CD14-positive monocyte (primary cell): ENCODE measurements at regions not wholly inside any gene's neighbourhood (a gene's known extent, or its start where the extent isn't known, plus 50 kb on each side); places are given as distances from the start of the nearest gene placed in this dataset.

Experiments used
- DNase-seq, 3 donors: peaks; one replicate each; pipeline ENCODE4 v3.0.0-alpha.2; 2011 to 2022
- H2AFZ ChIP-seq: 2 replicates; pipeline ENCODE4 v1.6.0; 2012; ENCODE audit warnings: mild to moderate bottlenecking, low read depth, low read length, inconsistent platforms; ENCODE audit not compliant: insufficient read depth, poor library complexity, severe bottlenecking
- H3K27ac ChIP-seq, 2 donors: 1 replicate in 1 of 2; 2 replicates in 1 of 2; pipeline ENCODE4 v1.5.1; 2012 to 2013; ENCODE audit warnings: low read length in 2 of 2, control low read depth in 1 of 2, inconsistent platforms in 1 of 2, low read depth in 1 of 2, mild to moderate bottlenecking in 1 of 2
- H3K27me3 ChIP-seq, 2 donors: one replicate each; pipeline versions ENCODE4 v1.6.0 to v1.6.1; 2011 to 2013; ENCODE audit warnings: low read length in 2 of 2; ENCODE audit not compliant: control insufficient read depth in 2 of 2, insufficient read depth in 2 of 2
- H3K36me3 ChIP-seq, 2 donors: replicated peaks in 1 of 2; 1 replicate in 1 of 2; 2 replicates in 1 of 2; pipeline versions ENCODE4 v1.5.1 to v1.6.1; 2012 to 2013; ENCODE audit warnings: low read length in 2 of 2, control low read depth in 1 of 2, inconsistent platforms in 1 of 2, mild to moderate bottlenecking in 1 of 2; ENCODE audit not compliant: insufficient read depth in 2 of 2, control insufficient read depth in 1 of 2
- H3K4me1 ChIP-seq, 2 donors: 1 replicate in 1 of 2; 2 replicates in 1 of 2; pipeline versions ENCODE4 v1.5.1 to v1.6.1; 2012 to 2013; ENCODE audit warnings: low read length in 2 of 2, control low read depth in 1 of 2, inconsistent platforms in 1 of 2, mild to moderate bottlenecking in 1 of 2, moderate library complexity in 1 of 2; ENCODE audit not compliant: insufficient read depth in 2 of 2, control insufficient read depth in 1 of 2
- H3K4me2 ChIP-seq: replicated peaks from 2 replicates; pipeline ENCODE3; 2012; ENCODE audit warnings: low read length, moderate library complexity, mild to moderate bottlenecking; ENCODE audit not compliant: poor library complexity, severe bottlenecking; ENCODE audit errors: extremely low read depth
- H3K4me3 ChIP-seq, 3 experiments: fragments of 200-600 bp in 1 of 3; sonication (generic) in 1 of 3; replicated peaks in 1 of 3; 1 replicate in 2 of 3; 2 replicates in 1 of 3; pipeline ENCODE4 v1.5.1; 2011 to 2013; ENCODE audit warnings: low read length in 3 of 3, mild to moderate bottlenecking in 3 of 3, control low read depth in 2 of 3, low read depth in 2 of 3, inconsistent platforms in 1 of 3, moderate library complexity in 1 of 3
- H3K79me2 ChIP-seq: 2 replicates; pipeline ENCODE4 v1.6.0; 2012; ENCODE audit warnings: mild to moderate bottlenecking, control low read depth, inconsistent platforms, low read length, moderate library complexity; ENCODE audit not compliant: insufficient read depth
- H3K9ac ChIP-seq: 2 replicates; pipeline ENCODE4 v1.6.0; 2017; ENCODE audit warnings: low read length, mild to moderate bottlenecking; ENCODE audit not compliant: insufficient read depth, poor library complexity, severe bottlenecking
- H3K9me3 ChIP-seq, 2 donors: replicated peaks in 1 of 2; 1 replicate in 1 of 2; 2 replicates in 1 of 2; pipeline versions ENCODE4 v1.5.1 to v1.6.1; 2012 to 2013; ENCODE audit warnings: low read length in 2 of 2, control low read depth in 1 of 2; ENCODE audit not compliant: control insufficient read depth in 1 of 2, insufficient read depth in 1 of 2
- H4K20me1 ChIP-seq: 2 replicates; pipeline ENCODE4 v1.6.0; 2012; ENCODE audit warnings: mild to moderate bottlenecking, low read length, control low read depth, moderate library complexity; ENCODE audit not compliant: insufficient read depth
- H3K27ac Mint-ChIP-seq, 7 donors: one replicate each; pipeline ENCODE4 v1.8.0; 2020; ENCODE audit warnings: mild to moderate bottlenecking in 7 of 7, mixed read lengths in 7 of 7, moderate library complexity in 6 of 7, inconsistent platforms in 2 of 7
- H3K27me3 Mint-ChIP-seq, 3 donors: one replicate each; pipeline ENCODE4 v1.8.0; 2021 to 2022; ENCODE audit warnings: low read depth in 3 of 3, mild to moderate bottlenecking in 3 of 3, mixed read lengths in 3 of 3, moderate library complexity in 3 of 3, inconsistent platforms in 1 of 3
- H3K36me3 Mint-ChIP-seq, 2 donors: one replicate each; pipeline ENCODE4 v1.8.0; 2020; ENCODE audit warnings: mixed read lengths in 2 of 2, inconsistent platforms in 1 of 2, mild to moderate bottlenecking in 1 of 2
- H3K4me1 Mint-ChIP-seq: one replicate; pipeline ENCODE4 v1.8.0; 2020; ENCODE audit warnings: mild to moderate bottlenecking, mixed read lengths
- H3K4me3 Mint-ChIP-seq, 2 donors: one replicate each; pipeline ENCODE4 v1.8.0; 2020; ENCODE audit warnings: mild to moderate bottlenecking in 2 of 2, mixed read lengths in 2 of 2, moderate library complexity in 1 of 2
- H3K9me3 Mint-ChIP-seq, 7 donors: one replicate each; pipeline ENCODE4 v1.8.0; 2020 to 2022; ENCODE audit warnings: mixed read lengths in 7 of 7, mild to moderate bottlenecking in 6 of 7, moderate library complexity in 6 of 7, inconsistent platforms in 2 of 7
- WGBS: methylation state at CpG from one replicate; pipeline ENCODE4 v1.1.5; 2013; ENCODE audit warnings: missing lambda C conversion rate; ENCODE audit not compliant: insufficient coverage; 5-methylcytosine and 5-hydroxymethylcytosine counted together
- intact Hi-C, 2 donors: fragments of 100-400 bp; cut with micrococcal nuclease; formaldehyde crosslinking; loops; one replicate each; pipeline versions ENCODE4 v1.15.0 to v1.15.1; 2023
- TF ChIP-seq, protein P1 (sequence below): fragments of 200-600 bp; IDR thresholded peaks from one replicate; pipeline ENCODE4 v1.8.0; 2022; ENCODE audit warnings: antibody characterized with exemption, mild to moderate bottlenecking

DNA sequence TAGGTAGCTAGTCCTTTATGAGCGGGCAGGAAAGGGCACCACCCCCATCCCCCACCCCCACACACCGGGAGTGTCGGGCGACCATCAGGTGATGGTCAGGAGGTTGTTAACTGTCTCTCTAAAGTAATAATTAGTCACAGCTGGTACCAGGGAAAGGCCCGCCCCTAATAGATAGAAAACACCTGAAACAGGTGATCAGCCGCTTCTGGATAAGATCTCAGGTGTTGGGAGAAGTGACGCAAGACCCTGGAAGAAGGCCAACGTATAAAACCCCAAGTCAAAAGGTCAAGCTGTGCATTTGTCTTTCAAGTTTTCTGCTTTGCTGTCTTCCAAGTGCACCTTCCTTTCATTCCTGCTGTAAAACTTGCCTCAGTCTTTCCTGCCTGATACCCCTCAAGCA is 59.6 kb upstream of the LINC00305 start:
- H3K36me3 ChIP-seq = no peaks in the 10 kb centered on the region
- Mint-ChIP-seq H3K36me3 (no peaks in the 10 kb centered on the region), H3K4me3 (no peak overlapping the region), H3K27me3 (no peaks in the 10 kb centered on the region), H3K9me3 (peaks cover 0 to 3% (median 0%) of the 10 kb centered on the region in 7 donors), H3K27ac (no peak overlapping the region), H3K4me1 (peaks cover 11% of the 10 kb centered on the region)
- no peak overlapping the region for H3K27ac ChIP-seq
- H3K79me2 ChIP-seq = no peaks in the 10 kb centered on the region
- H3K9me3 ChIP-seq = no peaks in the 10 kb centered on the region
- H3K27me3 ChIP-seq = no peaks in the 10 kb centered on the region
- H3K4me3 ChIP-seq = no peak overlapping the region
- 94% methylated on average over 3 of the region's 8 CpGs for WGBS
- intact Hi-C loops = no loop called here
- DNase-seq = no peak
- peaks cover 0 to 5% of the 10 kb centered on the region in 2 donors for H3K4me1 ChIP-seq
- H3K4me2 ChIP-seq = no peak overlapping the region
- no peak overlapping the region for H2AFZ ChIP-seq
- H3K9ac ChIP-seq = no peak overlapping the region
- TF ChIP-seq, protein P1, sequence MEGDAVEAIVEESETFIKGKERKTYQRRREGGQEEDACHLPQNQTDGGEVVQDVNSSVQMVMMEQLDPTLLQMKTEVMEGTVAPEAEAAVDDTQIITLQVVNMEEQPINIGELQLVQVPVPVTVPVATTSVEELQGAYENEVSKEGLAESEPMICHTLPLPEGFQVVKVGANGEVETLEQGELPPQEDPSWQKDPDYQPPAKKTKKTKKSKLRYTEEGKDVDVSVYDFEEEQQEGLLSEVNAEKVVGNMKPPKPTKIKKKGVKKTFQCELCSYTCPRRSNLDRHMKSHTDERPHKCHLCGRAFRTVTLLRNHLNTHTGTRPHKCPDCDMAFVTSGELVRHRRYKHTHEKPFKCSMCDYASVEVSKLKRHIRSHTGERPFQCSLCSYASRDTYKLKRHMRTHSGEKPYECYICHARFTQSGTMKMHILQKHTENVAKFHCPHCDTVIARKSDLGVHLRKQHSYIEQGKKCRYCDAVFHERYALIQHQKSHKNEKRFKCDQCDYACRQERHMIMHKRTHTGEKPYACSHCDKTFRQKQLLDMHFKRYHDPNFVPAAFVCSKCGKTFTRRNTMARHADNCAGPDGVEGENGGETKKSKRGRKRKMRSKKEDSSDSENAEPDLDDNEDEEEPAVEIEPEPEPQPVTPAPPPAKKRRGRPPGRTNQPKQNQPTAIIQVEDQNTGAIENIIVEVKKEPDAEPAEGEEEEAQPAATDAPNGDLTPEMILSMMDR = no peak
- H4K20me1 ChIP-seq = no peaks in the 10 kb centered on the region

DNA sequence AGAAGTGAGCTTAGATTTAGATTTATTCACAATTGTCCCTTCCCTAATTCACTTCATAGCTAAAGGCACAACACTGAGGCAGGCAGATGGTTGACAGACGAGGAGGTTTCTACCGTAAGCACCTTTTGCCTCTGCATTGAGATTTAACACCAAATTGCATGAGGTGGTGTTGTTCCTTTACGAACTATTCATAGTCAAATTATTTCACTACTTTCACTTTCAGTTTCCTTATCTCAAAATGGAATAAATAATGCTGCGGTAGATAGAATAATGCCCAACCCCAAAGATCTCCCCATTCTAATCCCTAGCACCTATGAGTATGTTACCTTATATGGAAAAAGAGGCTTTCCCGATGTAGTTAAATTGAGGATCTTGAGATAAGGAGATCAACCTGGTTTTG is 58.9 kb upstream of the LINC00305 start:
- Histone ChIP-seq H3K9me3 (no peaks in the 10 kb centered on the region), H3K4me1 (peaks cover 0 to 5% of the 10 kb centered on the region in 2 donors), H3K79me2 (no peaks in the 10 kb centered on the region), H2AFZ (peak overlapping the region; percentile 52), H3K36me3 (no peaks in the 10 kb centered on the region), H3K4me2 (peak overlapping the region; percentile 43), H3K27me3 (no peaks in the 10 kb centered on the region), H3K9ac (peak overlapping the region; percentile 31), H3K4me3 (peak overlapping the region; percentile 27 to 64 (median 59)), H4K20me1 (no peaks in the 10 kb centered on the region), H3K27ac (peak overlapping the region in 1 of 2 donors; percentile 34)
- H3K4me1 Mint-ChIP-seq = peaks cover 11% of the 10 kb centered on the region
- WGBS = no CpG with 5 or more reads among the region's 5 CpGs
- no peaks in the 10 kb centered on the region for H3K36me3 Mint-ChIP-seq
- H3K27ac Mint-ChIP-seq = peak overlapping the region in 1 of 7 donors; percentile 3
- intact Hi-C loops = no loop called here
- TF ChIP-seq, protein P1 = no peak
- H3K4me3 Mint-ChIP-seq = peak overlapping the region; percentile 28 to 73
- no peaks in the 10 kb centered on the region for H3K27me3 Mint-ChIP-seq
- no peak for DNase-seq
- peaks cover 0 to 3% (median 0%) of the 10 kb centered on the region in 7 donors for H3K9me3 Mint-ChIP-seq
